A204.1 (cell line): ENCODE measurements at regions not wholly inside any gene's neighbourhood (a gene's known extent, or its start where the extent isn't known, plus 50 kb on each side); places are given as distances from the start of the nearest gene placed in this dataset.
A peak's percentile ranks its signal among the peaks of the same experiment; 100 is the strongest.
"Not testable (repeated sequence)": the region's sequence is repeated elsewhere in the genome, so short reads cannot be mapped to it uniquely, and the experiment has no call there.

Source experiments
- FAIRE-seq: peaks from 2 replicates; lab custom pipeline; 2012; peaks lifted over from hg19 to GRCh38; lab: Jason Lieb, UNC

DNA sequence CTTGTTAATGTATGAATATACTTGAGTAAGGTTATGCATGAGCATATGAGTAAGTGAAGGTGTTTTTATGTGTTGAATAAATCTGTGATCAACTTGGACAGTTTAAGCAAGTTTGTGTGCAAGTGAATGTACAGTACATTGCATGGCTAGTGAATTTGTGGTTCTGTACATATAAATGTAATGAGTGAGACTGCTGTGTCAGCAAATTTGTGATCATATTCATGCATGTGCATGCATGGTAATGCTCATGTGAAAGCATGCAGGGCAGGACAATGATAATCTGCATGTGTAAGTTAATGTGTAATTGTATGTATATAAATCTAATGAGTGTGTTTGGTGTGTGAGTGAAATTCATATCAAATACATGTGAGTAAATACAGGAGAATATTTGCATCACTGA is 188.5 kb downstream of the PWWP3B start:
- FAIRE-seq: no peak

DNA sequence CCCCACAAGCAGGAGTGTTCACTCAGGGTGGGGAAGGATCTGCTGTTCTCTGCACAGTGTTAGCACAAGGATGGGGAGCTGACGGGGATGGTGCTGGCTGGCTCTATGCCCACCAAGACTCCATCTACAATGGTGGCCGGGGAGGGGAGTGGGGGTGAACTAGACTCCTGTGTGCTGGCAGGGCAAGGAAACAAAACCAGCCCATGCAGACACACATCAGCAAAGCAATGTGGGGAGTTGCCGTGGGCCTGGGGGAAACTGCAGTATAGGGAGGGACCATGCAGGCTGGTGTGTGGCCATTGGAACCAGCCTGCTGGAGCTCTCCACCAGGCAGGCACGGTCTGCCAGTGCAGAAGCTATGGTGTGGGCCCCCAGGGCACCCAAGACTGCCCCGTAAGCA is 195.1 kb downstream of the PWWP3B start:
- no peak for FAIRE-seq

DNA sequence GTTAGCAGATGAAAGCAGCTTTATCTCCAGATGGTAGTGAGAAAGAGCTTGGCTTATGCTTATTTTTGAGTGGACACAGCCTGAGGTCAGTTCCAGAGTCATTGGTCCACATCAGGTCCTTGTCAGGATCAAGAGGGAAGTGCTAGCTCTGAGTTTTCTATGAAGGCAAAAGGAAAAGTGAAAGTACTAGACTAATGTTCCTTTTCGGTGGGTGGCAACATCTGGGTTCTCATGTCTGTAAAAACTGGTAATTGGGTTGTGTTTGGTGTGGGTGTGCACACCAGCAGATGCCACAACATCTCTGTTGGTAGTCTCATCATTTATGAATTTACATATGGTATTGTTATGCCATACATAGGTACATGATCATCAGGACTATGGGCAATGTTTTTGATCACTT is 210.5 kb downstream of the PWWP3B start:
- no peak for FAIRE-seq

DNA sequence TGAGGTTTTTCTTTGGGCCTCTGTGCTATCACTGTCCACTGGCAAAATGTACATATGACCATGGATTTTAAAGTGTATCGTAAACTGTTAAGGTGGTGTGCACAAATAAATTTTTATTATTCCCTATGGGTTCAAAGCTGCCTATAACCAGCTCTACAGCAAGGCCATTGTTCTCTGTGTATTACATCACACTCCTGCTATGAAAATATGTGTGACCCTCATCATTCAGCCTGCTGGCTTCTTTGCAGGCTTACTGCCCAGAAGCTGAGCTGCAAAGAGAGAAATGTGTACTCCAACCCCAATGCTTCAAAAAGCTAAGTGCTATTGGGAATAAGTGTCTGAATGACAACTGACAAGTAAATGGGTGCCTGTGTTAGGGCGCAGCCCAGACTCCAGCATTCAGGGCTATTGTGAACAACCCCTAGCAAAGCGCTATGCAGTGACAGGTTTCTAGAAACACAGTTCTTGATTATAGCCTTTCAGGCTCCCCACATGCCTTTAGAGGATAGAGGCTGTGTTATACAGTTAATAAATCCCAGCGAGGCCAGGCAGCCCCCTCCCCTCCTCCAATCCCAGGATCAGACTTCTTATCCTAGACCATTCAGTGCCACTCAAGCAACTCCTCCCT is 220.4 kb upstream of the RADX start:
- no peak for FAIRE-seq

DNA sequence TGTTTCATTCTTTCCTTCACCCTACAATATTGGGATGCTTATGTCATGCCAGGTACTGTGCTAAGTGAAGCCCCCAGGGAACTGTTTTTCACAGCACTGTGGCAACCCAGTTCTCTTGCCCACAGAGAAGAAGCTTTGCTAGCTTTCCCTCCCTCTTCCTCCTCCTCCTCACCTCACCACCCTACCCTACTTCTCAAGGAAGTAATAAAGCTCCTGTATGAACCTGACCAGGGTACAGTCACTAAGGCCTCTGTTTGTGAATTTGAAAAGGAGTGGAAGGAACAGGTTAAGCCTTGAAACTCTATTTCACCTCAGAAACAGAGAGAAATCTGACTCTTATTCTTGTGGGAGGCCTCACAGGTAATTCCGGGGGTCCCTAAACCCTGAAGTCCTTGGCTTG is 219.4 kb upstream of the RADX start:
- FAIRE-seq: no peak

DNA sequence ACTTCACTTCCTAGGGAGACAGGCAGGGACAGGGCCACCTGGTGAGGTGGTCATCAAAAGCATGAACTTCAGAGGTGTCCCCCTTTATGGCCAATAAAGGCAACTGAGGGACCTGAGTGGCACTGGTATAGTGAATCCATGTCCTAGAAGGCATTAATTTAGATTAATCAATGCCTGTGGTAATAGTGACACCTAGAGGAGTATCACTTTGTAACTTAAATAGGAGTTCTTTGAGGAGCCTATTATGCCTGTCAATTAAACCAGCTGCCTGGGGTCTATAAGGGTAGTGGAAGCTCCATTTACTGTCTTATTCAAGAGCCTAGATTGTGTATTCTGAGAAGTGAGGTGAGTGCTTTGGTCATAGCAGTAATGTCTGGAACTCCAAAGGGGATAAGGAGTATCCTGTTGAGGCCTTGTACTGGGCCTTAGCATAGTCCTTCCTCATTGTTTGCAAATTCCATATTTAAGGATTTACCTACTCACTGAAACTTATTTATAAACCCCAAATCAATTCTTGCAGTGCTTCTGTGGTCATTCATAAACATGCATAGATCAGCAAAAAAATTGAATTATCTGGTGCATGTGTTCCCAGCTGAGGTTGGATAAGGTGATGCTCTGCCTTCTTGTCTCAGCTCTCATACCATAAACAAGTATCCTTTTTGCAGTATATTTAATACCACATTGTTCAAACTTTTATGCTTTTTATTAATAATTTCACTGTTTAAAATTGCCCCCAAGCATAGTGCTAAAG is 213.8 kb upstream of the RADX start:
- FAIRE-seq: no peak

DNA sequence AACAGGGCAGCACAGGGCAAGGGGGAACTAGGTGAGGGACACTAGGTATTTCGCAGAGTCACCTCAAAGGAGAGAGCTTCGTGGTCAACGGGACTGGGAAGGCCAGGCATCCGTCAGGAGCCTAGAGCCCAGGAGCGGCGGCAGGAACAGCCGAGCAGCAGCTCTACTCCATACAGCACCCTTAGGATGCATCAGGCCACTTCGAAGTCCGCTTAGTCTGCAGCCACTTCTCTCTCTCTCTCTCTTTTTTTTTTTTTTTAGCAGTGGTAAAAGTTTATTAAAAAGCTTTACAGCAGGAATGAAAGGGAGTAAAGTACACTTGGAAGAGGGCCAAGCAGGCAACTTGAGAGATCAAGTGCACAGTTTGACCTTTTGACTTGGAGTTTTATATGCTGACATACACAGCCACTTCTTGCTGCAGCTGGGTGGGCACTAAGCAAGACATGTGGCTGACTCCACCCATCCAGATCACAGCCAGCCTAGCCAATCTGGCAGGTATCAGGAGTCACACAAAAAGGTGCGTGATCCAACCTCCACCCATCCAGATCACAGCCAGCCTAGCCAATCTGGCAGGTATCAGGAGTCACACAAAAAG is 209.7 kb upstream of the RADX start:
- FAIRE-seq: no peak

DNA sequence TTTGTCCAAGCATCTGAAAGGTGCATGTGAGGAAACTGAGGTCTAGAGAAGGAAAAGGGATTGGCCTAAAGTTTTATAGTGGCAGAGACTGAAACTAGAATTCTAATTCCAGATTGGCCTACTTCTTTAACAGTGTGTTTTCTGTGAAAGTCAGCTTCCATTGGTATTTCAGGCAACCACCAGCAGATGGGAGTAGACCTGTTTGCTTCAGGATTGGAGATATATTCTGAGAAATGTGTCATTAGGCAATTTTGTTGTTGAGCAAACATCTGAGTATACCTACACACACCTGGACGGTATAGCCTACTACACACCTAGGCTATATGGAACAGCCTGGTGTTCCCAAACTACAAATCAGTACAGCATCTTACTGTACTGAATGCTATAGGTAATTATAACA is 207.3 kb upstream of the RADX start:
- no peak for FAIRE-seq

DNA sequence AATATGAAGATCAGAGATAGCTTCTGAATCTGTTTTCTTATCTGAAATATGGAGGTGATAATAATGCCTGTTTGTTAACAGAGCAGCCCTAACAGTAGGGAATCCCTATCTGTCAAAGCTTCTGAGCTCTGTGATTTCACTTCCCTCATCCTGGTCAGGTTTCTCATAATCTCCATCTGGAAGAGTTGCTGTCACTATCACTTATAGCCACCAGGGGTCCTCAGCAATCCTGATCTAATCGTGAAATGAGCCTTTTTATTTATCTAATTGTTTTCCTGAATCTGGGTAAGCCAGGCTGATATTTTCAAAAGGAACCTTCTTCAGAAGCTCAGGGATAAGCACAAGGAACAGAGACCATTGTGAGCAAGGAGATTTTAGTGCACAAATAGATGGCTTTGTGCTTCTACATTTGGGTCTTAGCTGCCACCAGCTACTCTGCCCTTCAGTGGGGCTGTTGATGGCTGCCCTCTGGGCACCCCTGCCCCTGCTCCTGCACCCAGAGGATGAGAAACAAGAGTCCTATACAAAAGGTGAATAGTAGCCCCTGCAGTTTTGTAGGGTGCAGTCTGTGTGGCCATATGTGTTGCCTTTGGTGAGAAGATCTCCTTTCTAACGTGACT is 196.4 kb upstream of the RADX start:
- FAIRE-seq: no peak

DNA sequence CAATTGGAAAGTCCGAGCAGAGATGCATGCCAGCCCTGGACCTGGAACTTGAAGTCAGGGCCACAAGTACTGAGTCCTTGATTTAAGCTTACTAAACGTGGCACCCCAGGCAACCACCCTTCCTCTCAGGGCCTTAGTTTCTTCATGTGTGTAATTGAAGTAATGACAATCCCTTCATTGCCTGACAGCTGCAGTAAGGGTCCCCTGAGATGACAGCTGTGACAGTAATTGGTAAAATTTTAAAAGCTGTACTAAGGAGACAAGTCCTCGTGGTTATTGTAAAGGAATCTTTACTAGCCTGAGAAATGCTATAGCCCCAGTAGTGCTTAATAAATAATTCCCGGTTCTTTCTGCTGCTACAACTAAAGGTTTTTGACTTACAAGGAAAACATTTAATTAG is 175.1 kb upstream of the RADX start:
- FAIRE-seq: no peak

DNA sequence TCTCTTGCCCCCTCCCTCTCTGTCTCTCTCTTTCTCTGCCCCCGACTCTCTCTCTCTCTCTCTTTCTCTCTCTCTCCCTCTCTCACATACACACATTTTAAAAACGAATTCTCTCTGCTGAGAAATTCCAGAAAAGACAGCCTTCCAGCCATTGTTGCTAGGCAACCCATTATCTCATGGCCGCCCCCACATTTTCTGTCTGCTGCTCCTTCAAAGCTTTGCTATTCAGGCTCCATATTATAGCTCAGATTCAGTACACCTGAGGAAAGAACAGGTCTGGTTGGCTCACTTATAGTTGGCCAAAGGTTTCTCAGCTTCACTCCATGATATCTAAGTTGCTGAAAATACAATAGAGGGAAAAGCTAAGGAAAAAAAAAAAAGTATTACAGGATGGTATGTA is 174.4 kb upstream of the RADX start:
- FAIRE-seq: no peak

DNA sequence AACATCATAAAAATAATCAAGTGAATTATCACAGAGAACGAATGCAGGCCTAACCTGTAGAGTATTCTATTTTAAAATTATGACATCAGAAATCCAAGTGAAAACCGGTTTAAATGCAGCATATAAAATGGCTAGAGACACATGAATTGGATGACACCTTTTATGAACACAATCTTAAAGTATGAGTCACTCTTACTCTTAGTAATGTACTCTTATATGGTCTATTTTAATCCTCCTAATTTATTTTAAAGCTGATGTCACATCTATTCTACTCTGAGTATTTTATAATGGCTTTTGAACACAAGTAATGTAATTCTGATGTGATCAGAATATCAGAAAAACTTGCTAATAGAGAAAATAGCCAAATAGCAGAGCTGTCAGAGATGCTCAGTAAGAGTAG is 161.4 kb upstream of the RADX start:
- no peak for FAIRE-seq

DNA sequence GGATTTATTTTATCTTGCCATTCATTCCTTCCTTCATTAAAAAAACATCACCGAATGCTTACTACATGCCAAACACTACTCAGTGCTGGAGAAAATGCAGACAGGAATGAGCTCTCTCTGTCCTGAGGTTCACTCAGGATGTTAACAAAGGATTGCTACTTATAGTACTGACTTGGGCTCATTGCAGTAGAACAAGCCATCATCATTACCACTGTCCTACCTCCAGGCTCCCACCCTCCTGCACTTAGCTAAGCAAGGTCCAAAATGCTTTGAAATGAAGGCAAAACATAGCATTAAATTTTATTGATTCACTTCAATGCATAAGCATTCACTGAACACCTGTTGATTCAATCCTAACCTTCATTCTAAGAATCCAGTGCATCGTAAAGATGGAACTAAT is 159.8 kb upstream of the RADX start:
- FAIRE-seq: no peak

DNA sequence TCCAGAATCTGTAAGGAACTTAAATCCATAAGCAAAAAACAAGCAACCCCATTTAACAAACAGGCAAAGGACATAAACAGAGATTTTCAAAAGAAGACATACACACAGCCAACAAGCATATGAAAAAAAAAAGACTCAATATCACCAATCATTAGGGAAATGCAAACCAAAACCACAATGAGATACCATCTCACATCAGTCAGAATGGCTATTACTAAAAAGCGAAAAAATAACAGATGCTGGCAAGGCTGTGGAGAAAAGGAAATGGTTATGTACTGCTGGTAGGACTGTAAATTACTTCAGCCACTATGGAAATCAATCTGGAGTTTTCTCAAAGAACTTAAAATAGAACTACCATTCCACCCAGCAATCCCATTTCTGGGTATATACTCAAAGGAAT is 156.8 kb upstream of the RADX start:
- no peak for FAIRE-seq

DNA sequence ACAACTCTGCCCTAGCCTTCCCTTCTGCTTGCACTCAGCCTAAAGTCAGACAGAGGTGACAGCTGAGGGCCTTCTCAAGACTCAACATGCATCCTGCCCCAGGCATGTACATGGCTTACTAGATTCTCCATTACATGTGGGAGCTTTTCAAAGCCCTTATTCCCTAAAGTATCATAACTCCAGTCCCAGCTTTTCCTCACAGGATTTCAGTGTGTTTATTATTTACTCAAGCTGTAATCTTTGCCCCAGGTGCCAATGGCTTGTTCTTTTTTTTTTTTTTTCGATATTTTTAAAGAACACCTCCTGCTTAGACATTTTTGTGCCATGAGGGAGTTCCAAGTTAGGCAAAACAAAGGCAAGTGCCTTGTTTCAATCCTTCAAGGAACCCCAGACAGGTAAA is 154.0 kb upstream of the RADX start:
- FAIRE-seq: no peak

DNA sequence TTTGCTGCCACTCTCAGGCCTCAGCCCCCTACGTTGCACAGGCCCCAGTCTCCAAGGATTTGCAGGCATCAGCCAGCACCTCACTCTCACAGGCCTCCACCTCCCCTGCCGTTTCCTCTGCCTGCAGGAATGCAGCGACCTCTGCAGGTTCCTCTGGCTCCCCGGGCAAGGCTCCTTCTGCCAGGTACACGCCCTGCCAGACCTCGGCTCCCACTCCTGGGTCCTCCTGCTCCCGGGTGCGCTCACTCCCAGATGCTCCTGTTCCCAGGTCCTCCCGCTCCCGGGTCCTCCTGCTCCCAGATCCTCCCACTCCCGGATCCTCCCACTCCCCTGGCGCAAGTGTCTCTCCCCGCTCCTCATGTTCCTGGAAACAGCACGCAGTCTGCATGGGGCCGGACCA is 144.4 kb upstream of the RADX start:
- FAIRE-seq: no peak

DNA sequence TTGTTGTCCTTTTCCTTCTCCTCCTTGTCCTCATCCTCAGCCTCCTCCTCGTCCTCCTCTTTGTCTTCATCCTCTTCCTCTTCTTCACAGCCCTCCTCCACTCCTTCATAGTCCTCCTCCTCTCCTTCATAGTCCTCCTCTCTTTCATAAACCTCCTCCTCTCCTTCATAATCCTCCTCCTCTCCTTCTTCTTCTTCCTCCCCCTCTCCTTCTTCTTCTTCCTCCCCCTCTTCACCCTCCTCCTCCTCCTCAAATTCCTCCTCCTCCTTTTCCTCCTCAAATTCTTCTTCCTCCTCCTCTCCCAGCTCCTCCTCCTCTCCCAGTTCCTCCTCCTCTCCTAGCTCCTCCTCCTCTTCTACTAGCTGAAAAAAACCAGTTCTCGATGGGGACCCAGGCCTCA is 143.8 kb upstream of the RADX start:
- FAIRE-seq: no peak

DNA sequence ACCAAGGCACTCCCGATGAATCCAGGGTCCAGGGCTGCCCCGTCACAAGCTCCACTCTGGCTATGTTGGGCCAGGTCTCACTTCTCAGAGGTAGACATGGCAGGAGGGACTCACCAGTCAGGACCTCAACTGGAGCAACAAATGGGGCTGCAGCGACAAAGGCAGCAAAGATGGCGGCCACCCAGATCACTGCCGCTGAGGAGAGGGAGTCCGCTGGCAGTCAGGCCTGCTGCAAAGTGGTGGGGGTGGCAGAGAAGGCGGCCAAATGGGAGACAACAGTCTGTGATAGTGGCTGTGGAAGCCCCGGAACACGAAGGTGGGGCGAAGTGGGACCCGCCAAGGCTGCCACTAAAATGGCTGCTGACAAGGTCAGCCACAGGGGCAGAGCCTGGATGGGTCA is 143.3 kb upstream of the RADX start:
- no peak for FAIRE-seq

DNA sequence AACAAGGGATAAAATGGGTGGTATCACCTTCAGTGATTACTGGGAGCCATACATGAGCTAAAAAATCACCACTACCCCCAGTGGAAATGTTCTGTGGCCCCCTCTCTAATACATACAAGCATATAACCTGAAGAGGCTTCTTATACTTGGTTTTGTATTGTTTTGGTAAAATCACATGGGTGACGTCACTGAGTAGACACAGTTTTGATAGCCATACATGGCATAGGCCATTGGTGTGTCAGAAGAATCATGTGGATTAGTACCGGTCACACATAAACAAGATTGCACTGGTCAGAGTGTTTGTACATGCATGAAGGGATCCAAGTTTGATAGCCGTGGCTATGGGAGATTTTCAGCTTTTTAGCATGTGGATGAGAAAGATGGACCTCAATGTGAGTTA is 131.9 kb upstream of the RADX start:
- FAIRE-seq: no peak

DNA sequence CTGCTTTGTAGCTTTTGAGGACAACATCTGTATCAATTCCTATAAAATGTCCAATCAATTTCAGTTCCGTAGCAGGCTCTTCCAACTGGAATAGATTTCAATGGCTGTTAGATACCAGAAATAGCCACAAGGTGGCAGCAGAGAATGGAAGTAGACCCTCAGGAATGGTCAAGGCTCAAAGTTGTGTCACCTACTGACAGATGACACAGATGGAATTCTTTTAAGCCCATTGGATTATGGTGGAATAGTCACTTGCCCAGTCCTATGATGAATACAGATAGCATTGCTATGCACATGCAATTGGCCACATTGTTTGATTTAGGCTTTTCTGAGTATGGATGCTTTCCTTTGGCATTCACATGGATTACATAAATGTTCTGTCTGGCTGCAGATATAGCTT is 130.4 kb upstream of the RADX start:
- peak; percentile 94 for FAIRE-seq

DNA sequence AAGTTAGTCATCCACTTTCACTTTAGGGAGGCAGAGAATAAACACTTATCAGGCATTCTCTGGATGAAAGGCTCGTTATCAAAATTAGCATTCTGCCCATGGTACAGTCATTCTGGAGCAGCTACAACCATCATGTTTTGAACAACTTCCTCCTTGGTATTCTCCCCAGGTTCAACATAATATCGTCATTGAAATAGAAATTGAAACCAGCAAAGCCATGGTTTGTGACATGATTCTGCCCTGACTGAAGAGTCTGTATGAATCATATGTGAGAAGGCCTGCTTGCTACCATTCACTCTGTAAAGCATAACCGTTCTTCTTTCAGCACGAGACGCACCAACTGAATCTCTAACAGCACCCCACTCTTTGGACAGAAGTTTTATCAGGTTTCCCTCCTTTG is 127.5 kb upstream of the RADX start:
- FAIRE-seq: no peak

DNA sequence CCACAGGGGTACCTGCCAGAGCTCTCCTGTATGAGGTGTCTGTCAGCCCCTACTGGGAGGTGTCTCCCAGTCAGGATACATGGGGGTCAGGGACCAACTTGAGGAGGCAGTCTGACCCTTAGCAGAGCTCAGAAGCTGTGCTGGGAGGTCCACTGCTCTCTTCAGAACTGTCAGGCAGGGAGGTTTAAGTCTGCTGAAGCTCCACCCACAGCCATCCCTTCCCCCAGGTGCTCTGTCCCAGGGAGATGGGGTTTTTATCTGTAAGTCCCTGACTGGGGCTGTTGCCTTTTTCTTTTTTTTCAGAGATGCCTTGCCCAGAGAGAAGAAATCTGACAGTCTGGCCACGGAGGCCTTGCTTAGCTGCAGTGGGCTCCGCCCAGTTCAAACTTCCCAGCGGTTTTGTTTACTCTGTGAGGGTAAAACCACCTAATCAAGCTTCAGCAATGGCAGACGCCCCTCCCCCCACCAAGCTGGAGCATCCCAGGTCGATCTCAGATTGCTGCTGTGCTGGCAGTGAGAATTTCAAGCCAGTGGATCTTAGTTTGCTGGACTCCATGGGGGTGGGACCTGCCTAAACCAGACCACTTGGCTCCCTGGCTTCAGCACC is 118.5 kb upstream of the RADX start:
- not testable (repeated sequence) for FAIRE-seq

DNA sequence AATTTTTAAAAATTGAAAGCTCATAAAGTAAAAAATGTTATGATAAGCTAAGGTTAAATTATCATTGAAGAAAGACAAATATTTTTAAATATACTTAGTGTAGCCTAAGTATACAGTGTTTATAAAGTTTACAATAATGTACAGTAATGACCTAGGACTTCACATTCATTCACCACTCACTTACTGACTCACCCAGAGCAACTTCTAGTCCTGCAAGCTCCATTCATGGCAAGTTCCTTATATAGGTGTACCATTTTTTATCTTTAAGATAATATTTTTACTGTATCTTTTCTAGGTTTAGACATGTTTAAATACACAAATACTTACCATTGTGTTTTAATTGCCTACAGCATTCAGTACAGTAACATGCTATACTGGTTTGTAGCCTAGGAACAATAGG is 112.3 kb upstream of the RADX start:
- no peak for FAIRE-seq
